ENCODE measurements at regions not wholly inside any gene's neighbourhood (a gene's known extent, or its start where the extent isn't known, plus 50 kb on each side); places are given as distances from the start of the nearest gene placed in this dataset.
"Not testable (repeated sequence)": the region's sequence is repeated elsewhere in the genome, so short reads cannot be mapped to it uniquely, and the experiment has no call there.

DNA sequence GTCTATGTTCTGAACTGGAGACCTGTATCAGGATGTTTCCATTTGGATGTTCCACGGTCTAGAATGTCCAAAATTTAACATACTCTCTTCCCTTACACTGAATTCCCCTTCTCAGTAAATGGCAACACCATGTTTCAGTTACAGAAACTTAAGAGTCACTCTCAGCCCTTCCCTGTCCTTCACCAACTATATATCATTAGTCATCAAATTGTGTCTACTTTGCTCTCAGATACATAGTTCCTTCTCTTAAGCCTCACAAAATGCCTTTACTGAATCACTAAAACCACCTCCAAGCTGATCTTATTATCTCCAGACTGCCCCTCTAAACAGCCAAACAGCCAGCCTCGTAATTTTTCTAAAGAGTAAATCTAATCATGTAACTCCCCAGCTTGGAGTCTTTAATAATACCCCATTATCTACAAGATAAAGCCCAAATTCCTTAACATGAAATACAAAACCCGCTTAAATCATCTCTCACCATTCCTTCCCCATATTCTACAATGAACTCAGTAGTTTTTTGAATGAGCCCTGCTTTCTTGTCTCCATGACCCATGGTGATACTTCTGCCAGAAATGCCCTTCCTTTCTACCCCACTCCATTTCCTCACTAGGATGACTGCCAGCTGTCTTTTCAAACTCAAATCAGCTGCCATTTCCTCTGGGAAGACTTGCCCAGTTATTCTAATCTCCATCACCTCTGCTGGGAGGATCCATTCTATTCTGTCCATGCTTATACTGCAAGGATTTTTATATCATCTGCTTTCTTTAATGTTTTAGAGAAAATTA, 102.7 kb upstream of the ARHGAP42 start:
- DNase-seq: no peak

DNA sequence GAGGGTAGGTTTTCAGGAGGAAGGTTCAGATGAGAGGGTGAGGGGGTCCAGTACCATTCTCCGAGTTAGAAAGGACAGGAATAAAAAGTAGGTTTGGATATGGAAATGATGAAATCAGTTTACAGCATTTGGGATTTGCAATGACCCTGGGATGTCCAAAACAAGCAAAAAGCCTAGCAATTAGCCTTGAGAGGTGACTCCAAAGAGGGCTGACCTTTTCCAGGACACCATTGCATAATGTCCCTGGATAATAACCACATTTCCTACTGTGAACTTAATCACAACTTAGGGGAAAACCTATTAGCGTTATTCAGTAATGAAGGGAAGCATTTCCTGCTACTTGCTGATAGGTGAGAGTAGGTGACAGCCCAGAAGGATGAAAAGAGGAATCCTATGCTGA, 101.4 kb upstream of the ARHGAP42 start:
- DNase-seq: no peak

DNA sequence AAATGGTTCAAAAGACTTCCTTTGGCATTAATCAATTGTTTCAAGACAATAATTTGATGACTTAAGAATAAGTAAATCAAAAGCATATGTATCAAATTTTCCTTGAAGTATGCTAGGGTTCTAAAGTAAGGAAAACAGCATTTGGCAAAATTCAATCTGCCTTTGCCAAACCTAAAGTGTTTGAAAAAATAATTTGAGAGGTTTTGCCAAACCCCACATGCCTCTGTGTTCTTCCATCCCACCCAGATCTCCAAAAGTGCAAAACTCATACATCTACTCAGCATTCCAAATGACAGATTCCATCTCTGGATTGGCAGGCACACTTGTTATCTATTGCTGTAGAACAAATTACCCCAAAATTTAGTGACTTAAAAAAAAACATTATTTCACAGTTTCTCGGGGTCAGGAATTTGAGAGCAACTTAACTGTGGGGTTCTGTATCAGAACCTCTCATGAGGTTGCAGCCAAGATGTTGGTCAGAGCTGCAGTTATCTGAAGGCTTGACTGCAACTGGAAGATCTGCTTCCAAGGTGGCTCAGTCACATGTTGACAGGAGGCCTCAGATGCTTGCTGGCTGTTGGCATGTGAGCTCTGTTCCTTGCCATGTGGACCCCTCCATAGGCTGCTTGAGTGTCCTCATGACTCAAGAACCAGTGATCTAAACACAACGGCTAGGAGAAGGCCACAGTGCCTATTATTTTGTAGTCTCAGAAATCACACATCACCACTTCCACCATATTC, 100.6 kb upstream of the ARHGAP42 start:
- no peak for DNase-seq

DNA sequence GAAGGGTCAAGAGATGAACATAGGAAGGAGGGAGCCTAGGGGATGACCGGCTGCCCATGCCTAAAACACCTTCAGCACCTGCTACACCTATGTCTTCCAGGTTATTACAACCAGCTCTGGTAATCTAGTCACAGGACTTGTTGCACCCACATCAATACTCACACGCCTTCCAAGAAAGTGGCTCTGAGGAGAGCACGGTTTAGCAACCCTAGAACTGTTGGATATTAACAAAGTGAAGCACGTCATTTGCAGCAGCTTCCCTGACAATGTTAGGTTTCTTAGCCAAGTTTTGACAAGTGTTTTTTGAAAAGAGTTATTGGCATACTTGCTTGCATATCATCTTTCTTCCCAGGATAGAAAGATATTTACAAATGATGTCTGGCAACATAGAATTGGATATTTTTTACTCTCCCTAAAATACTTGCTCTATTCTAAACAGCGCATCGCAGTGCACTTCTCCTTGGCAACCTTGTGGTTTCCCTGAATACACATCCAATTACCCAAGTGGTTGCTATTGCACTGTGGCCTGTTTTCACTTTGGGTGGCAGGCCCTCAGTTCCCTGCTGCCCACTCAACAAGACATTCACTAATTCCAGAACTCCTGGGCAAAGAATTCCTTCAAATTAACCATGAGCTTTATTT, 94.3 kb upstream of the ARHGAP42 start:
- DNase-seq: no peak

DNA sequence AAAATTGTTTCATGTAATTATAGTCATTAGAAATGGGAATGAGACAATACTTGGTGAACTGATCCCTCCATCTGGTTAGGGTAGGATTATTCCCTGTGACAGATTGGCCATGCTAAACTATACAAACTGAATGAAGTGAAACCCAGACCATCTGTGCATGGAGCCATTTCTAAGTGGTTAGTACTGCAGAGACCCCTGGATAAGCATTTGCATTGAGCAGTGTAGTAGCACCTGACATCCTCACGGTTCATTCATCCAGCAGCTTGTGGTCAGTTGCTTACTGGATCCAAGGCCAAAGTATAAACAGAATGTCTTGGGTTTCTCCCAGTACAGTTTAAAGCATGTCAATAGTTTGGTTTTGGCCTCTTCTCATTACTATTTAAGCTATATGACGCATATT, 93.8 kb upstream of the ARHGAP42 start:
- no peak for DNase-seq

DNA sequence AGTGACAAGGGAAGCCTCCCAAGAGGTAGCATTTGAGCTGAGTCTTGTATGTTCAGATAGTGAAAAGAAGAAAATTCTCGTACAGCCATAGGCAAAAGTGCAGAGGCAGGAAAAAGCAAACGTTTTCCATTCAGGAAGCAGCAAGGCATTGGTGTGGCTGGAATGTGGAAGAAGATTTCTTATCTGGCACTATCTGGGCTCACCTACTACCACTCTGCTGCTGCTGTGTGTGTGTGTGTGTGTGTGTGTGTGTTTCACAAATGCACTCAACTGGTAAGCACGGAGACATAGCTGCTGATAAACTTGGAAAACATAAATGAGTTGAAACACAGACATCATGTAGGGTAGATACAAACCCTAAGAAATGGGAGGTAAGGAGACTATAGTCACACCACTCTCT, 92.8 kb upstream of the ARHGAP42 start:
- no peak for DNase-seq

DNA sequence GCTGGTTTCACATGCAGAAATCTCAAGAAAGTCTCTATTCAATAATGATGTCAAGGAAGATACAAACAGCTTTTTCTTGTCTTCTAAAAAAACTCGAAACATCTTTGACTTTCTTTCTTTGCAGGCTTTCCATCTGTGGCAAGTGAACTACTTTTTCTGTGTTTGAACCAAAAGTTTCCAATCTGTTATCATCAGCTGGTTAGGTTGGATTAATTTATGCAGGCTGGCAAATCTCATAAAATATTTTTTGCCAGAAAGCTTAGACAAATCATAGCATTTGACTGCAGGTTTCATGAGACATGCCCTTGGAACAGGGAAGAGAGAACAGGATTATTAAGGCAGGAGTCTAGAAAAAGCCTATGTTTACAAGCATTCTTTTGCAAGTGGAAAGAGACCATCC, 86.1 kb upstream of the ARHGAP42 start:
- no peak for DNase-seq

DNA sequence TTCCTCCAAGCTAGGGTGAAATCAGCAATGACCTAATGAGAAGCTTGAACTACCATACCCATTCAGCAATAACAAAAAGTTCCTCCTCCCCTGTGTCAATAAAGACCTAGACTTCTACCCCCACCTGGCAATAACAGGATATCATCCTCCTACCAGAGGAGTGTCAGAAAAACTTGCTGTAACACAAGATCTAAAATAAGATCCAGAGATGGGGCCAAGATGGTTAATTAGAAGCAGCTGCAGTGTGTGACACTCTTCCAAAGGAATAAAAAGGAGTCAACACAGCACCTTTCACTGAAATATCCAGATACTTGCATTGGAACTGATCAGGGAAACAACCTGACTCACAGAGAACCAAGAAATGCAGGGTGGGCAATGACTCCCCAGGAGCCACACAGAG, 84.4 kb upstream of the ARHGAP42 start:
- DNase-seq: no peak

DNA sequence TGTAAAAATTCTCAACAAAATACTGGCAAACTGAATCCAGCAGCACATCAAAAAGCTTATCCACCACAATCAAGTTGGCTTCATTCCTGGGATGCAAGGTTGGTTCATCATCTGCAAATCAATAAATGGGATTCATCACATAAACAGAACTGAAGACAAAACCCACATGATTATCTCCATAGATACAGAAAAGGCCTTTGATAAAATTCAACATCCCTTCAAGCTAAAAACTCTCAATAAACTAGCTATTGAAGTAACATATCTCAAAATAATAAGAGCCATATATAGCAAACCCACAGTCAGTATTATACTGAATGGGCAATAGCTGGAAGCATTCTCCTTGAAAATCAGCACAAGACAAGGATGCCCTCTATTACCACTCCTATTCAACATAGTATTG, 79.3 kb upstream of the ARHGAP42 start:
- DNase-seq: not testable (repeated sequence)

DNA sequence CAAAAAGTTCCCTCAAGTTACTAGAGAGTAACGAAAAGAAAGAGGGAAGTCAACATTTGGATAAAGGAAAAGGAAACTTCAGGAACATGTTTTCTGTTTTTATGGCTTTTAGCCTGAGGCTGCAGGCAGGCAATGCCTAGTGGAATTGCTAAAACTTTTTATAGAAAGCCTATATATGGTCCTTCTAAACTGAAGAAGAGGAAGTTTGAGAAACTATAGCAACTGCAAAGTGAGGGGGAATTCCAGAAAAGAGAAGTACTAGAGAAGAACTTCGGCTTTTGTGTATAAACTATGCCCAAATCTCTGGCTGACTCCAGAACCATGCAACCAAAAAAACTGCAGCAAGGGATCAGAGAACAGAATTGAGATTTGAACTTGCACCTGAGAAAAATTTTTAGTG, 74.3 kb upstream of the ARHGAP42 start:
- no peak for DNase-seq

DNA sequence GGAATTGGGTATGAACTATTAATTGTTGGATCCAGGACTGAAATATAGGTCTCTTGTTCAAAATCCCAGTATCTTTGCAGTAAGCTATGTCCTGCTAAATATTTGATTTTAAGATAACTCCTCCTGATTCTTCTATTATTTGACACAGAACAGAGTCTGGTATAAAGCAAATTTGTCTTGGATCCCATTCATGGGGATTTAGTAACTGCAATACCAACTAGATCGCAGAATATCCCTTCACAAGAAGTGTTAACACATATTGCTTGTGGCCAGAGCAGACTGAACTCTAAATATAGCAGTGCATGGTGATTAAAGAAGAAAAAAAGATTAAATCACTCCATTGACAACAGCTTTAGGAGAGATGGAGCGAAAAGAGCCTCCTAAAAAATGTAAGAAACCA, 68.2 kb upstream of the ARHGAP42 start:
- no peak for DNase-seq

DNA sequence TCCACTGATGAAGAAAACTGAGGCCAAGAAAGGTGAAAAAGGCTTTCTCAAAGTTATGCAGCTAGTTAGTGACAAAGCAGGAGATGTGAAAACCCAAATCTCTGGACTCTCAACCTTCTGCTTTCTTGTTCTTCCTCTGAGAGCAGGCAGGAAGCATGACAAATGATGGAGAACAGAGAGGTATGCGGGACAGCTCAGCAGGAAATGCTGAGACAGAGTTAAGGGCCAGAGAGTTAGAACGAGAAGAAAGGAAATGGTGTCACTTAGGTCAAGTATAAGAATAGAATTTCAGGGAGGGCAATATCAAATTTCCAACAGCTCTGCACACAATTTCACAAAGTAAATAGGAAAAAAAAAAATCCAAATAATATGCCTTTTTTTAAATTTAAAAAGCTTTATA, 67.6 kb upstream of the ARHGAP42 start:
- no peak for DNase-seq

DNA sequence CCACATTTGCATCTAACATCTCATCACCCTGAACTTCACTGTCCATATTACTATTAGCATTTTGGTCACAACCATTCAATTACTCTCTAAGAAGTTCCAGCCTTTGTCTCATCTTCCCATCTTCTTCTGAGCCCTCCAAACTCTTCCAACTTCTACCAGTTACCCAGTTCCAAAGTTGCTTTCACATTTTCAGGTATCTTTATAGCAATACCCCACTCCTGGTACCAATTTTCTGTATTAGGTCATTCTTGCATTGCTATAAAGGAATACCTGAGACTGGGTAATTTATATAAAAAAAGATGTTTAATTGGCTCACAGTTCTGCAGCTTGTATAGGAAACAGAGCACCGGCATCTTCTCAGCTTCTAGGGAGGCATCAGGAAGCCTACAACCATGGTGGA, 64.7 kb upstream of the ARHGAP42 start:
- no peak for DNase-seq

DNA sequence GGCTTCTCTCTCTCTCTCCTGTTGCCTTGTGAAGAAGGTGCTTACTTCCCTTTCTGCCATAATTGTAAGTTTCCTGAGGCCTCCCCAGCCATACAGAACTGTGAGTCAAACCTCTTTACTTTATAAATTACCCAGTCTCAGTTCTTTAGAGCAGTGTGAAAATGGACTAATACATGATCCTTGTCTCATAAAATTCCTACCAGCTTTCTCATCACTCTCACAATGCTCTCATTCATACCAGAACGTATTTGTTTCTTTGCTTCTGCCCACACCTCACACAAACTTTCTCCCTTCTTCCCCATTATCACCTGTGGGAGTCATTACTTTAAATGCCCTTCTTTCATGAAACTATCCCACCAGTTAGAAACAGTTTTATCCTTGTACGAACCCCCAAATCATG, 62.7 kb upstream of the ARHGAP42 start:
- no peak for DNase-seq

DNA sequence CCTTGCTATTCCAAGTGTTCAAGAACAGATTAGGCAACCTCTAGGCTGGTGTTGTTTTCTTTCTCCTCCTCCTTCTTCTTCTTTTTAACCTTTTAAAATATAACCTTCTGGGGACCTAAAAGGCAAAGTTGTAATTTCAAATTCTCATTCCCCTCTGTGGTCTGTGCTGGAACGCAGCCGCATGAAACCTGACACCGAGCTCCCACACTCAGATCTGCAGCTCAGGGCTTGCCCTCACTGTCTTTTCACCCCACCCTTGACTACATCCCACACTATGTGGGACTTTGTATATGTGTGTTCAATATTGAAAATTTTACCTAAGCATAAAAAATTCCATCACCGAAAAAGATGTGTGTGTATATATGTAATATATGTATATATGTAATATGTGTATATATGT, 62.0 kb upstream of the ARHGAP42 start:
- DNase-seq: no peak

DNA sequence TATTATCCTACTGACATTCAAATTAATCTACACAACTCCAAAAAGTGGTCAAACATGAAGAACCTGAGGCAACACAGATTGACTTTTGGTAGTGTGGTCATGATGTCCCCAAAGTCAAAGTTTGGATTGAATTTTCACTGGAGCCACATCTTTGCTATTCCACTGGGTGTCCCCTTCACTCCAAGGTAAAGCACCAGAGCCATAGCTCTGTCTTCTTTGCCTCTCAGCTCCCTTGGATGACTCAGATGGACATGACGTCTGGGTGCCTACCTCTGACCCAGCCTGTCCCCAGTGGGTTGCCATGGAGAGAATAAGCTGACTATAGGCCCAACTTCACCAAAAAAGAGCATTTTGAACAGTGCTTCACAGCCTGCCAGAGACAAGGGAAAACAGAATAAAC, 57.4 kb upstream of the ARHGAP42 start:
- DNase-seq: no peak

DNA sequence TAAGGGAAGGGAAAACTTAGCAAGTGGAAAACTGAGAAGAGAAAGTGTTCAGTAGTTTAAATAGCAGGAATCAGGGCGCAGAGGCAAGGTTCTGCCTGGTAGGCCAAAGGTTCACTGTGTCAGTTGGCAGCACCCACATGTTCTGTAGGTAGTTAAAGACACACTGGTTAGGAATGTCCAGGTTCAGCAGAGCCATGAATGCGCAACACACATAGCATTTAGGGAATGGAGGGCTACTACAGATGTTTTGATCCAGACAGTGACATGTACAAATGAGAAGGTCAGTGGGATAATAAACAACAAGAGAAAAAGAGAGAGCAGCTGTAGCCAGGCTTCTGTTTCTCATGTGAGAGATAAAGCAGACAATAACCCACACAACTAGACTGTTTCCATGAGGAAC, 56.2 kb upstream of the ARHGAP42 start:
- no peak for DNase-seq

DNA sequence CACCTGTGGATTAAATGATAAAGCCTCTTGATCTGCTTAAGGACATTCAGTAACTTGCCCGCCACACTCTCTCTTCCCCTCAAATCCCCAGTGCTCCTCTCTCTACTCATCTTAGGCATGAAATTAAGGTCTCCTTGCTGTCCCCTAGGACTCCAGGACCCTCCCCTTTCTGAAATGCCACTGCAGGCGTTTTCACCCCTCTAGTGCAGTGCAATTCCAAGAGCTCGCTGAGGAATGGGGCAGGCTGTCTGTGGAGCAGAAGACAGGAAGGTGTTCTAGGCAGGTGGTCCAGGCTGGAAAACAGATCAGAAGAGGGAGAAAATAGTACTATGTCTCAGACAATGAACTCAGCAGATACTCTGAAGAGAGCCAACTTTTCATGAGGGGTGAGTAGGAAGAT, 55.8 kb upstream of the ARHGAP42 start:
- DNase-seq: no peak

DNA sequence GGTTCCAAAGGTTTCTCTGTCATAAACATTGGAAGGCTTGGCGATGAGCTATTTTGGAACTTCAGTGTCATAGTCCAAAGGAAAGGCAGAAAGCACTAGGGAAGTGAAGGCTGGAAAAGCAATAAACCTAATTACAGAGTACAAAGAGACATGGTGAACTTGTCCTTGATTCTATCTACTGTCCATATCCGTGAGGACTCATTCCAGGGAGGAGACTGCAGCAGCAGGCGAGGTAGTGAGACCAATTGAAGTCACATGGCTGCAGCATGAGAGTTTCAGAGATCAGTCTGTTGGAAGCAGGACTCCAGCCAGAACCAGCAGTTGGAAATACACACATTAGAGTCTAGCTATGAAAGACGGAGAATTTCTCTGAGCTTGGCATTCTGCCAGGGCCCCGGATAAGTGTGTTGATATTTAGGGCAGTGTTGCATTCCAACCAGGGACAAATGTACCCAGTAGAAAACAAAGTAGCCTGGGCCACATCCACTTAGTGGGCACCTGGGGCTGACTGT, 54.1 kb upstream of the ARHGAP42 start:
- no peak for DNase-seq

DNA sequence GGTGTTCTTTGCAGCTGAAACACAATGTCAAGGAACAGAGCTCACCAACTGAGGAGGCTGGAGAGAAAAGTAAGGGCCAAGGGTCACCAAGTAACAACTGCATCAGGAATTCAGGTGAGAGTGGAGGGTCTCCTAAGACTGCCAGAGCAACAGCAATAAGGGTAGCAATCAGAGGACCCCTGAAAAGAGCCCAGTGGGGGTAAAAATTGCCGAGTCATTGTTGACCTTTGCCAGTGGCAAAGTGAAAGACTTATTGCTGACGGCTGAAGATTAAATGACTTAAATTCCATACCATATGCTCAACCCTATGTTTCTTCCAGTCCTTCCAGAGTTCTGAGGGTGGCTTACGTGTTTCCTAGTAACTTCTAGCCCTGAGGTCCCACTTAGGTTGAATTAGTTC, 51.9 kb upstream of the ARHGAP42 start:
- DNase-seq: no peak

DNA sequence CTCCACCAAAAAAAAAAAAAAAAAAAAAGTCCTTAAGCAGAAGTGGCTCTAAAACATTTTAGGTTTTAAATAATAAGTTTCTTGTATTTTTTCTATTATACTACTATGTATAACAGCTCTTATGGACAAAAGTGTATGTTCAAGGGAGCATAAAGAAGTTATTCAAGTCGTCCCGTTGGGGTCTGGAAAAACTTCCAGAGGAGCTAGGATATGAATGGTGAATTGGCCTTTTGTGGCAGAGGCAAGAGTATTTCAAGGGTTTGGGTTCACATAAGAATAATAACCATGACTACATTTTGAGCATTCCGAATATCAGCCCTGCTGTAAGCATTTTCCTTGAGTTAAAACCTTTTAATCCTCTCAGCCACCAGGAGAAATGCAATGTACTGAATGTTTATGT, 50.6 kb upstream of the ARHGAP42 start:
- DNase-seq: no peak

Data from left kidney (tissue), 1 donor.